Fibroblast of the aortic adventitia (primary cell): ENCODE measurements at regions not wholly inside any gene's neighbourhood (a gene's known extent, or its start where the extent isn't known, plus 50 kb on each side); places are given as distances from the start of the nearest gene placed in this dataset. TPM values are rescaled to one million over a fixed set of nuclear protein-coding genes. Genes with fewer than 3 reads are reported as not detected.
"Not testable (repeated sequence)": the region's sequence is repeated elsewhere in the genome, so short reads cannot be mapped to it uniquely, and the experiment has no call there.

Source experiments
- DNase-seq: peaks from one replicate; pipeline ENCODE4 v3.0.0-alpha.2; 2010; ENCODE audit warnings: low read depth
- H3K4me3 ChIP-seq: 2 replicates; pipeline ENCODE4 v1.5.1; 2011; ENCODE audit warnings: low read depth, mild to moderate bottlenecking, control low read depth, low read length, moderate library complexity
- CTCF ChIP-seq: IDR thresholded peaks from 2 replicates; pipeline ENCODE4 v1.5.1; 2011; ENCODE audit warnings: mild to moderate bottlenecking, low read length, control low read depth, inconsistent platforms; ENCODE audit not compliant: insufficient read depth
- small RNA-seq: library from RNA; depleted of rRNA; stranded (forward); fragments of <200 nt; gene quantifications from one replicate; pipeline ENCODE3, GENCODE V24; 2012

GRCh38 chr15:53827355-53827754 is 67.9 kb upstream of the WDR72 start:
- TF ChIP-seq CTCF, result no peak
- DNase-seq, result no peak
- no peak overlapping the region for H3K4me3 ChIP-seq

- H3K4me3 ChIP-seq, result no peak overlapping the region
- TF ChIP-seq CTCF, result no peak
- DNase-seq, result peak; percentile 0
These were observed 52.1 kb upstream of the WDR72 start for GRCh38 chr15:53811530-53811929.

- not testable (repeated sequence) for H3K4me3 ChIP-seq, DNase-seq
These were observed 50.8 kb upstream of the WDR72 start for GRCh38 chr15:53810306-53810705.

Small RNAs in the stretch of these regions (small RNA-seq; reads per million reads assigned to genes)
- not detected for gene AC084759.1
